ENCODE measurements at regions not wholly inside any gene's neighbourhood (a gene's known extent, or its start where the extent isn't known, plus 50 kb on each side); places are given as distances from the start of the nearest gene placed in this dataset.
"Not testable (repeated sequence)": the region's sequence is repeated elsewhere in the genome, so short reads cannot be mapped to it uniquely, and the experiment has no call there.

DNA sequence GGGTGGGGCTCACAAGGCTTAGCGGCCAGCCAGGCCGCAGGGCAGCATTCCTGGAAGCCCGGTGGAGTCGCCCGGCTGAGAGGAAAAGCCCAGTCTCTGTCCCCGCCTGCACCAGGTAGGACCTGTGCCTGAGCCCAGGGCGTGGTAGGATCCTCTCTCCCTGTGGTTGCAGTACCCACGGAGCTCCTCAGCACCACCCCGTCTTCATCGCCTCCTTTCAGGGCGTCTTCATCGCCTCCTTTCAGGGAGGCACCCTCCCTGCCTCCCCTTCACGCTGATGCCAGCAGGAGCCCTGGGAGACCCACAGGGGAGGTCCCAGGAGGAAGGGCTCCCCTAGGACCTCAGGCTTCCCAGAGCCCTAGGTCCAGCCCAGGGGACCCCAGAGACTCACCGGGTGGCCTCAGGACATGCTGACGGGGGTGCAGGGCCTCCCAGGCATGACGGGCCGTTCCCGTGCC is 53.3 kb upstream of the NOTCH1 start:
- no peak for DNase-seq (ENCODE audit: low read depth, low spot score)
- no peak for ATAC-seq
- Histone ChIP-seq H3K27ac (ENCODE audit: control insufficient read depth, insufficient read depth) (no peak overlapping the region), H3K27me3 (replicated peaks in 1 of 2; ENCODE audit: control insufficient read depth in 2 of 2, insufficient read depth in 2 of 2, low read length in 1 of 2) (no peaks in the 10 kb centered on the region; a peak in 1 of 4 replicates), H3K9ac (ENCODE audit: control insufficient read depth, insufficient read depth, low read length) (no peak overlapping the region), H3K79me2 (ENCODE audit: control insufficient read depth, insufficient read depth, low read length) (no peaks in the 10 kb centered on the region), H4K20me1 (ENCODE audit: control insufficient read depth, insufficient read depth) (no peaks in the 10 kb centered on the region), H3K4me3 (no peak overlapping the region), H3K4me2 (ENCODE audit: control insufficient read depth, insufficient read depth) (no peak overlapping the region), H3K9me3 (replicated peaks; ENCODE audit: control insufficient read depth, insufficient read depth, low read length) (no peaks in the 10 kb centered on the region; the same call in 2 of the 3 replicates), H2AFZ (ENCODE audit: control insufficient read depth, low read depth, low read length) (no peak overlapping the region), H3K4me1 (ENCODE audit: control insufficient read depth, insufficient read depth, low read length) (no peaks in the 10 kb centered on the region), H3K36me3 (ENCODE audit: control insufficient read depth in 2 of 2, insufficient read depth in 2 of 2, low read length in 1 of 2) (no peaks in the 10 kb centered on the region)
- in situ Hi-C loops (cut with MboI), result no loop called here
- POLR2A ChIA-PET, result no interaction called here
- CTCF ChIA-PET, result no interaction called here
- no peak for FAIRE-seq
- 48% methylated on average over 17 of the region's 18 CpGs for WGBS (ENCODE audit: insufficient coverage, insufficient replicate concordance, low lambda C conversion rate, missing lambda C conversion rate)
- TF ChIP-seq KAT2A (conservative IDR thresholded peaks at IDR 0.05; ENCODE audit: control insufficient read depth, low read depth, low read length) (no peak), HCFC1 (IDR thresholded peaks at IDR 0.05; ENCODE audit: low read length) (no peak), ETV6 (conservative IDR thresholded peaks at IDR 0.05 in 1 of 2, IDR thresholded peaks at IDR 0.05 in 1 of 2; ENCODE audit: borderline replicate concordance in 1 of 2, low read depth in 1 of 2) (no peak), POLR2AphosphoS5 (IDR thresholded peaks at IDR 0.05; ENCODE audit: low read length) (no peak), NR2F1 (conservative IDR thresholded peaks at IDR 0.05) (no peak), BACH1 (IDR thresholded peaks at IDR 0.05; ENCODE audit: borderline replicate concordance) (no peak), SREBF1 (IDR thresholded peaks at IDR 0.05; ENCODE audit: low read length) (no peak), SMAD5 (IDR thresholded peaks at IDR 0.05; ENCODE audit: low read depth) (no peak), ZZZ3 (IDR thresholded peaks at IDR 0.05; ENCODE audit: control insufficient read depth, insufficient read length, low read depth) (no peak), TARDBP (IDR thresholded peaks at IDR 0.05; ENCODE audit: borderline replicate concordance) (no peak), SUPT20H (IDR thresholded peaks at IDR 0.05; ENCODE audit: borderline replicate concordance, control insufficient read depth, low read depth, low read length) (no peak)
- TF ChIP-seq, protein P1, sequence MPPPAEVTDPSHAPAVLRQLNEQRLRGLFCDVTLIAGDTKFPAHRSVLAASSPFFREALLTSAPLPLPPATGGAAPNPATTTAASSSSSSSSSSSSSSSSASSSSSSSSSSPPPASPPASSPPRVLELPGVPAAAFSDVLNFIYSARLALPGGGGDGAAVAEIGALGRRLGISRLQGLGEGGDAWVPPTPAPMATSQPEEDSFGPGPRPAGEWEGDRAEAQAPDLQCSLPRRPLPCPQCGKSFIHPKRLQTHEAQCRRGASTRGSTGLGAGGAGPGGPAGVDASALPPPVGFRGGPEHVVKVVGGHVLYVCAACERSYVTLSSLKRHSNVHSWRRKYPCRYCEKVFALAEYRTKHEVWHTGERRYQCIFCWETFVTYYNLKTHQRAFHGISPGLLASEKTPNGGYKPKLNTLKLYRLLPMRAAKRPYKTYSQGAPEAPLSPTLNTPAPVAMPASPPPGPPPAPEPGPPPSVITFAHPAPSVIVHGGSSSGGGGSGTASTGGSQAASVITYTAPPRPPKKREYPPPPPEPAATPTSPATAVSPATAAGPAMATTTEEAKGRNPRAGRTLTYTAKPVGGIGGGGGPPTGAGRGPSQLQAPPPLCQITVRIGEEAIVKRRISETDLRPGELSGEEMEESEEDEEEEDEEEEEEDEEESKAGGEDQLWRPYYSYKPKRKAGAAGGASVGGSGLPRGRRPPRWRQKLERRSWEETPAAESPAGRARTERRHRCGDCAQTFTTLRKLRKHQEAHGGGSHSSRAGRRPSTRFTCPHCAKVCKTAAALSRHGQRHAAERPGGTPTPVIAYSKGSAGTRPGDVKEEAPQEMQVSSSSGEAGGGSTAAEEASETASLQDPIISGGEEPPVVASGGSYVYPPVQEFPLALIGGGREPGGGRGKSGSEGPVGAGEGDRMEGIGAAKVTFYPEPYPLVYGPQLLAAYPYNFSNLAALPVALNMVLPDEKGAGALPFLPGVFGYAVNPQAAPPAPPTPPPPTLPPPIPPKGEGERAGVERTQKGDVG (CRISPR knock-in tag; IDR thresholded peaks at IDR 0.05), result no peak
- BruUV-seq (replicated peaks), result no TSS peak
- RAD21 ChIA-PET (ENCODE audit: unreplicated experiment), result no interaction called here
- SMC1A ChIA-PET (ENCODE audit: uncharacterized antibody, unreplicated experiment), result no interaction called here
- intact Hi-C loops (cut with micrococcal nuclease; ENCODE audit: unreplicated experiment), result no loop called here

GRCh38 chr9:136598390-136599073 is 52.7 kb upstream of the NOTCH1 start:
- CTCF ChIA-PET; RAD21 ChIA-PET (ENCODE audit: unreplicated experiment); H3K79me2 ChIP-seq (ENCODE audit: control insufficient read depth, insufficient read depth, low read length); in situ Hi-C loops (cut with MboI); H3K9ac ChIP-seq (ENCODE audit: control insufficient read depth, insufficient read depth, low read length); SMC1A ChIA-PET (ENCODE audit: uncharacterized antibody, unreplicated experiment); H3K4me1 ChIP-seq (ENCODE audit: control insufficient read depth, insufficient read depth, low read length); H3K9me3 ChIP-seq (replicated peaks; ENCODE audit: control insufficient read depth, insufficient read depth, low read length); H3K36me3 ChIP-seq (ENCODE audit: control insufficient read depth in 2 of 2, insufficient read depth in 2 of 2, low read length in 1 of 2); H2AFZ ChIP-seq (ENCODE audit: control insufficient read depth, low read depth, low read length); POLR2A ChIA-PET; H4K20me1 ChIP-seq (ENCODE audit: control insufficient read depth, insufficient read depth); BruUV-seq (replicated peaks); H3K27me3 ChIP-seq (replicated peaks in 1 of 2; ENCODE audit: control insufficient read depth in 2 of 2, insufficient read depth in 2 of 2, low read length in 1 of 2); H3K4me3 ChIP-seq; FAIRE-seq; ATAC-seq; H3K27ac ChIP-seq (ENCODE audit: control insufficient read depth, insufficient read depth); DNase-seq (ENCODE audit: low read depth, low spot score); intact Hi-C loops (cut with micrococcal nuclease; ENCODE audit: unreplicated experiment); H3K4me2 ChIP-seq (ENCODE audit: control insufficient read depth, insufficient read depth): not testable (repeated sequence)
- WGBS (ENCODE audit: insufficient coverage, insufficient replicate concordance, low lambda C conversion rate, missing lambda C conversion rate), result 31% methylated on average over 7 of the region's 13 CpGs
